GM19043 (cell line): ENCODE measurements at regions not wholly inside any gene's neighbourhood (a gene's known extent, or its start where the extent isn't known, plus 50 kb on each side); places are given as distances from the start of the nearest gene placed in this dataset.
"Not testable (repeated sequence)": the region's sequence is repeated elsewhere in the genome, so short reads cannot be mapped to it uniquely, and the experiment has no call there.

ENCODE experiments used
- ATAC-seq: cut with Tn5 transposase; IDR thresholded peaks from one replicate; pipeline ENCODE4 v1.9.1; 2021; ENCODE audit warnings: low read depth; ENCODE audit not compliant: unreplicated experiment

- no peak for ATAC-seq
Observed at GRCh38 chr4:27616166-27616565, 755.5 kb downstream of the STIM2 start.

- no peak for ATAC-seq
Observed at GRCh38 chr4:27619435-27619834, 758.8 kb downstream of the STIM2 start.

- ATAC-seq: no peak
Observed at GRCh38 chr4:27620886-27621285, 760.2 kb downstream of the STIM2 start.

DNA sequence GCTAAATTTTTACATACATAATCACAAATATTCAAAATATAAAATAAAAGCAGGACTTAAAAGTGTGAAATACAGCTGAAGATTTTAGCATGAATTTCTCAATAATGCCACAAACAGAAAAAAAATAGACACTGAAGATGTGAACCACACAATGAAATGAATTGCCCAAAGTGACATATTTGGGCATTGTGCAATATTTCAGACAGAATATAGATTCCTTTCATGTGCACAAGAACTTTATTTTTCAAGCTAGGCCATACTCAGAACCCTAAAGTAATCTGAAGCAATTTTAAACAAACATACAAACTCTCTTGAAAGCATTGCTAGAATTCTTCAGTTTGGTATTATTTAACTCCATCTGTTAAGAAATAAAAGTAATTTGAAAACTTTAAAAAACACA lies 764.1 kb downstream of the STIM2 start:
- no peak for ATAC-seq

DNA sequence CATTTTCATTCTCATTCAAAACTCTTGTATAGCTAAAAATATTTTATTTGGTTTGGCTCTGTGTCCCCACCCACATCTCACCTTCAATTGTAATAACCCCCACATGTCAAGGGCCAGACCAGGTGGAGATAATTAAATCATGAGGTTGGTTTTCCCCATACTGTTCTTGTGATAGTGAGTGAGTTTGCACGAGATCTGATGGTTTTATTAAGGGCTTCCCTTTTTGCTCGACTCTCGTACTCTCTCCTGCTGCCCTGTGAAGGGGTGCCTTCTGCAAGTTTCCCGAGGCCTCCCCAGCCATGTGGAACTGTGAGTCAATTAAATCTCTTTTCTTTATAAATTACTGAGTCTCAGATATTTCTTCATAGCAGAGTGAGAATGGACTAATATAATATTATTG lies 768.0 kb downstream of the STIM2 start:
- no peak for ATAC-seq

- ATAC-seq: no peak
Observed at GRCh38 chr4:27629532-27630225, 769.0 kb downstream of the STIM2 start.

DNA sequence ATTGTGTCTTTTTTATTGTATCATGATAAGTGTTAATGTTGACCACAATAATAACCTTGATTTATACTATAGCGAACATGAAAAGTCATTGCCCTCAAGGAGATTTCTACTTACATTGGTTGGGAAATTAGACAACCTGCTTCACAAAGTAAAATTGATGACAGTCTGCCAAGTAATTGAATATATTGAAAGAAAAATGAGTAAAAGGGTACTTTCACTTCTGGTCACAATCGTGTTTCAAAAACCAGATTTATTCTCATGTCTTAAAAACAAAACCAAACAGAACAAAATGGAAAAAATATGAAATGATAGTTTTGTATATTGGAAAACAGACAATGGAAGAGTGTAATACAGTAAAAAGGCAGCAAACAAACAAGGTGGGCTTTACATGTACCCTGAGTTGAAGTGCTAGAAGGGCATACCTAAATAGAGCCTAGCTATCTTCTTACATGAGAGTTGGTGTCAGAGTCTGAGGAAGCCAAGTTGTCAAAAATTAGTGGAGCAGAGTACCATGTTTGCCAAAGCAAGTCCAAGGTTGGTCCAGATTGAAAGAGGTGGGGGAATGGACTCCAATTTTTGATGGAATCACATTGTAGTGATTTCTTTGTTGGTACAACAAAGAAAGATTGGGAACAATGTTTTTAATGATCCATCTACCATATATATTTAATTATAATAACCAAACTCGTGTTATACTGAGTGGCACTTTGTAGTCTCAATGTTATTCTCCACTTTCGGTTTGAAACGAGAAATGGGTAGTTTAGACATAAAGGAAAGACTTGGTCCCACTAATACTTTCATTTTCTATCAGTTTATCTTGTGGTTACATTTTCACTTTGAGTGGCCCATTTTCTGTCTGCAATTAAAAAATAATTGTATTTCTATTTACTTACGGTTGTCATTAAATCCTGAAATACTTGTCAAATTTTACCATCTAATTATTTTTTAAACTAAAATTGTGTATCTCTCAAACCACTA lies 775.6 kb downstream of the STIM2 start:
- ATAC-seq: peak; percentile 77

DNA sequence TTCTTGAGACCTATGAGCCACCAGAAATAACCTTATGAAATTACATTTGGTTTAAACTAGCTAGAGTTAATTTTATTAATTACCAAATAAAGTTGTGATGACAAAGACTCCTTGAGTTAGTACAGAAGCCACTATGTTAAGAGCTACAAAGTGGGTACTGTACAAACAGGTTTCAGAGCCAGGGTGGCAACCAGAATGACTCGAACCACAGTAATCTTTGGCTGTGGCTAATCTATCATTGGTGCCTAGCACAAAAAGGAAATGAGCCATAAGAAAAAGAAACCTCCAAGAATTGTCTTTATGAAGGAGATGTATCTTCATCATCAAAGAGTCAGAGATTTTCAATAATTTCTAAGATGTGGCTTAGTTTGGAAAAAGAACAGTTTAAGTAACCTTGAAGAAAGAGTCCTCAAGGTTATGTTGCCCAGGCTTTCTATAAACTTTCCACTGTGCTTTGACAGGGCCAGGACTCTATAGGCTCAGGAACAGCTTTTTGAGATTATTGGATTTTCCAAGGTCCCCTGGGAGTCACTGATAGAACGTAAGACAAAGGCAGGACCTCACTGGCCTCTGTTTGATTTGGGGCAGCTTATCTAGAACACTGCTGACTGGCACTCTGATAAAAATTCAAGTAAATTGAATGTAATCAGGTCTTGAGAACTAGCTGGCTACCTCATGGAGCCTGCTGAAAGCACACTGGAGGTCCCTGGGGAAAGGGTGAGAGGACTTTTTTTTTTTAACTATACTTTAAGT lies 777.7 kb downstream of the STIM2 start:
- no peak for ATAC-seq

- ATAC-seq: no peak
Observed at GRCh38 chr4:27643101-27643500, 782.5 kb downstream of the STIM2 start.

- no peak for ATAC-seq
Observed at GRCh38 chr4:27648416-27648815, 787.8 kb downstream of the STIM2 start.

GRCh38 chr4:27662426-27662825 lies 801.8 kb downstream of the STIM2 start:
- ATAC-seq: no peak

- ATAC-seq: no peak
Observed at GRCh38 chr4:27666943-27667342, 806.3 kb downstream of the STIM2 start.

GRCh38 chr4:27668001-27668400 lies 807.4 kb downstream of the STIM2 start:
- ATAC-seq: no peak

- no peak for ATAC-seq
Observed at GRCh38 chr4:27678027-27678426, 817.4 kb downstream of the STIM2 start.

GRCh38 chr4:27684610-27685011 lies 824.0 kb downstream of the STIM2 start:
- peak; percentile 92 for ATAC-seq

DNA sequence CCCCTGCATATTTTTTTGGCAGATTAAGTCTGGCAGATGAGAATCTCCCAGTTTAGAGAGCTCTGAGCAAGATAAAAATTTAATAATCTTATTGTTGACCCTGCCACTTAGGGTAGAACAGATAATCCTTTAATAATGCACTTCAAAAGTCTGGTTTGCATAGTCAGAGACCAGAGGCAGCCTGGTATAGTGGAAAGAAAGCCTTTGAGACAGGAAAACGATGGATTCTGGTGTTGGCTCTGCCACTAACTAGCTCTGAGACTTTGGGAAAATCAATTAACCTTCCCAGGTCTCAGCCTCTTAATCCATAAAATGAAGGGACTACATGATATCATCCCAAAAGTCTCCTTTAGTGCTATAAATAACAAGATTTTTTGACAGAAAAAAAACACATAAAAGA lies 824.5 kb downstream of the STIM2 start:
- no peak for ATAC-seq

DNA sequence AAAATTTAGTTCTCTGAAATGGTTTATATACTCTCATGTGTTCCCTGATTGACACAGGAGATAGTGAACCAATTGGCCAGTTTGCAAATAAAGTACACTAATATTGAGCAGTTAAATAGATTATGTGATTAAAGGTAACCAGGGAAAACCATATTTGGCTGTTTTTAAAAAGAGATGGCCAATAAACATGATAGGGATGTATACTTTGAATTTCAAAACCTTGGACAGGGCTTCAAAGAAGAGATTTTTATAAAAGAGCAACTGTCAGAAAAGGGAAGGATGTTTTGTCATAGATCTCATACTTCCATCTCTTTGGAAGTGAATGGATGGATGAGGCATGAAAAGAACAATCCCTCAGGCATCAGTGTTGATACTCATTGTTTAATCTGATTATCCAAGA lies 825.3 kb downstream of the STIM2 start:
- ATAC-seq: no peak

DNA sequence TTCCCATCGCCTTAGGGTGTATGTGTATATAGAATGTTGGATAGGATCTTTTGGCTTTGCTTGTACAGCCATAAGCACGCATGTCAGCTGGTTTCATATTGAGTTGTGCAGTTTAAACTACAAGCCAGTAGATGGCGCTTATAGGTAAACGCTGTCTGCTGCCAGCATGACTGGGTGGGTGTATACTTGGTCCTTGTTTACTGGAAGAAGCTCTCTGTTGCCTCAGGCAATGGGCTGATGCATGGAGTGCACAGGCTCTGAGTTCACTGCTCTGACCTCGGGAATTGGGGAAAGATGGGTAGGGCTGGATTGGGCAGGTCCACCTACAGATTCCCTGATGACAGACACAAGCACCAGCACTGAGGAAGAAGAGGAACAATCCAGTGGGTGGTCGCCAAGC lies 831.5 kb downstream of the STIM2 start:
- ATAC-seq: peak; percentile 74

DNA sequence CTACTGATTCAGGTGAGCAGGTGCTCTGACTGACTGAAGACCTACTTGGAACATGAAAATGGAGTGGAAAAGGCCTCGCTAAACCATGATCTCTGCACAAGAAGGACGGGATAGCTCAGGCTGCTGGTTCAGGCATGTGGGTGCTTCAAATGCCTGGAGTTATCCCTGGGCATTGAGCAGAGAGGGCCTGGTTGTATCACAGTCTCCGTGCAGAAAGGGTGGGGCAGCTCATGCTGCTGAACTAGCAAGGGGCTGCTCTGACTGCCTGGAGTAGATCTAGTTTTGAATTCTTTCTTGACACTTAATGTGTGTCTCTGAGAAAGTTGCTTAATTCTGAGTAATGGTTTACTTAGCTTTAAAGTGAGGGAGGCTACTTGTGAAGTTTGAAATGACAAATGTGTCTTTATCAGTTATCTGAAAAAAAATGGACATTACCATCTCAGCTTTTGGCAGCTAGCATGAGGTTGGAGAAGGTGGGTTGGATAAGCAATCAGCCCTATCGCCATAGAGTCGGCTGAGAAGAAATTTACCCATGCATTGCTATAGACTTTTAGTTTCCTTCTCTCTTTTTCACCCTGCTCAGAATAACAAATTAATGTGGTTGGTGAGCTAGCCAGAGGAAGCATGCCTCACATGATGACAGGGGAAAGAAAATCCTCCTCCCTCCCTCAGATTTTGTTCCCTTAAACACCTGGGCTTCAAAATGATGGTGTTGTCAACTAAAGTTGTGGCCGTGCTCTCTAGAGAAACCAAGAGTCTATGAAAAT lies 832.4 kb downstream of the STIM2 start:
- no peak for ATAC-seq

- not testable (repeated sequence) for ATAC-seq
Observed at GRCh38 chr4:27696257-27696656, 835.6 kb downstream of the STIM2 start.
